H1 (cell line): ENCODE measurements at regions not wholly inside any gene's neighbourhood (a gene's known extent, or its start where the extent isn't known, plus 50 kb on each side); places are given as distances from the start of the nearest gene placed in this dataset.

ENCODE experiments used
- CTCF ChIA-PET: fragments of 300-600 bp; sonication (Branson Sonifier 250); formaldehyde crosslinking; loops from one replicate; lab custom pipeline; 2021; ENCODE audit not compliant: partially characterized antibody; lab: Charles Lee
- POLR2A ChIA-PET: fragments of 300-600 bp; sonication (Branson Sonifier 250); formaldehyde crosslinking; loops from one replicate; lab custom pipeline; 2021; ENCODE audit warnings: inconsistent platforms; ENCODE audit not compliant: partially characterized antibody; lab: Charles Lee
- DNase-seq, 2 experiments: peaks; one replicate each; pipeline versions ENCODE4 v3.0.0 to v3.0.0-alpha.2; 2010 to 2022; ENCODE audit warnings: low spot score in 2 of 2, low read depth in 1 of 2, mixed read lengths in 1 of 2
- FAIRE-seq: peaks from 2 replicates; lab custom pipeline; 2011; peaks lifted over from hg19 to GRCh38; lab: Jason Lieb, UNC
- H2AFZ ChIP-seq: 2 replicates; pipeline ENCODE4 v1.8.1; 2012; ENCODE audit warnings: low read length, inconsistent platforms
- H2AK5ac ChIP-seq: 2 replicates; pipeline ENCODE4 v1.6.1; 2013; ENCODE audit warnings: low read depth, low read length
- H2BK120ac ChIP-seq: replicated peaks from 2 replicates; pipeline ENCODE3; 2013; ENCODE audit warnings: low read depth, low read length, inconsistent platforms
- H2BK12ac ChIP-seq: 2 replicates; pipeline ENCODE4 v1.6.1; 2013; ENCODE audit warnings: low read depth, low read length
- H2BK15ac ChIP-seq: 2 replicates; pipeline ENCODE4 v1.6.1; 2013; ENCODE audit warnings: low read length
- H2BK20ac ChIP-seq: 2 replicates; pipeline ENCODE4 v1.6.1; 2013; ENCODE audit warnings: low read length
- H2BK5ac ChIP-seq: 2 replicates; pipeline ENCODE4 v1.6.1; 2013; ENCODE audit warnings: low read depth, low read length
- H3K14ac ChIP-seq: 2 replicates; pipeline ENCODE4 v1.6.1; 2013; ENCODE audit warnings: inconsistent platforms; ENCODE audit not compliant: insufficient read length
- H3K18ac ChIP-seq: 2 replicates; pipeline ENCODE4 v1.6.1; 2013; ENCODE audit warnings: low read length; ENCODE audit errors: extremely low read depth
- H3K23ac ChIP-seq: 2 replicates; pipeline ENCODE4 v1.6.1; 2013; ENCODE audit warnings: inconsistent platforms; ENCODE audit not compliant: insufficient read length
- H3K23me2 ChIP-seq: 2 replicates; pipeline ENCODE4 v1.6.1; 2013; ENCODE audit warnings: low read depth, low read length
- H3K27ac ChIP-seq: 2 replicates; pipeline ENCODE4 v1.6.1; 2011; ENCODE audit warnings: low read depth, low read length, inconsistent platforms
- H3K27me3 ChIP-seq, 4 experiments: replicated peaks in 1 of 4; 1 replicate in 1 of 4; 2 replicates in 3 of 4; pipeline versions ENCODE4 v1.6.1 to v1.8.1; 2011 to 2013; ENCODE audit warnings: low read length in 3 of 4, mild to moderate bottlenecking in 3 of 4, inconsistent platforms in 2 of 4, mixed read lengths in 2 of 4, moderate library complexity in 1 of 4; ENCODE audit not compliant: control insufficient read depth in 3 of 4, insufficient read depth in 3 of 4; ENCODE audit errors: extremely low read depth in 1 of 4
- H3K36me3 ChIP-seq, 4 experiments: 2 replicates each; pipeline versions ENCODE4 v1.6.1 to v1.8.1; 2011 to 2013; ENCODE audit warnings: mild to moderate bottlenecking in 4 of 4, low read length in 3 of 4, moderate library complexity in 2 of 4, control low read depth in 1 of 4, inconsistent platforms in 1 of 4; ENCODE audit not compliant: insufficient read depth in 4 of 4, control insufficient read depth in 2 of 4
- H3K4ac ChIP-seq: replicated peaks from 2 replicates; pipeline ENCODE3; 2013; ENCODE audit warnings: low read length, low read depth, mixed read lengths, inconsistent platforms; ENCODE audit not compliant: insufficient read length
- H3K4me1 ChIP-seq, 4 experiments: replicated peaks in 1 of 4; 1 replicate in 1 of 4; 2 replicates in 3 of 4; pipeline versions ENCODE4 v1.6.1 to v1.8.1; 2011 to 2013; ENCODE audit warnings: low read length in 3 of 4, inconsistent platforms in 2 of 4, mixed read lengths in 1 of 4; ENCODE audit not compliant: insufficient read depth in 4 of 4, control insufficient read depth in 3 of 4
- H3K4me2 ChIP-seq, 2 experiments: 2 replicates each; pipeline versions ENCODE4 v1.6.1 to v1.8.1; 2011 to 2013; ENCODE audit warnings: low read depth in 2 of 2, low read length in 2 of 2, control low read depth in 1 of 2, inconsistent platforms in 1 of 2, mild to moderate bottlenecking in 1 of 2; ENCODE audit not compliant: insufficient read depth in 1 of 2
- H3K4me3 ChIP-seq, 4 experiments: fragments of 200-600, 300-600 bp in 1 of 4; sonication (generic), shearing (Covaris generic), sonication (Bioruptor Twin) in 1 of 4; 2 replicates each; pipeline versions ENCODE4 v1.5.1 to v1.8.1; 2011 to 2016; ENCODE audit warnings: low read length in 4 of 4, low read depth in 3 of 4, control low read depth in 2 of 4, inconsistent platforms in 2 of 4, mild to moderate bottlenecking in 2 of 4, mixed read lengths in 1 of 4, moderate library complexity in 1 of 4; ENCODE audit not compliant: insufficient read depth in 2 of 4; ENCODE audit errors: extremely low read depth in 1 of 4
- H3K56ac ChIP-seq: replicated peaks from 2 replicates; pipeline ENCODE3; 2013; ENCODE audit warnings: low read depth, mild to moderate bottlenecking, mixed read lengths, low read length, inconsistent platforms; ENCODE audit not compliant: insufficient read length
- H3K79me1 ChIP-seq: 2 replicates; pipeline ENCODE4 v1.6.1; 2013; ENCODE audit warnings: low read depth, low read length, control low read depth
- H3K79me2 ChIP-seq, 2 experiments: 2 replicates each; pipeline versions ENCODE4 v1.6.1 to v1.8.1; 2012 to 2013; ENCODE audit warnings: low read length in 2 of 2, mild to moderate bottlenecking in 2 of 2, inconsistent platforms in 1 of 2; ENCODE audit not compliant: insufficient read depth in 2 of 2, control insufficient read depth in 1 of 2
- H3K9ac ChIP-seq, 4 experiments: replicated peaks in 1 of 4; 1 replicate in 1 of 4; 2 replicates in 3 of 4; pipeline versions ENCODE4 v1.6.1 to v1.8.1; 2011 to 2013; ENCODE audit warnings: low read depth in 3 of 4, low read length in 3 of 4, control low read depth in 2 of 4, mild to moderate bottlenecking in 2 of 4, moderate library complexity in 2 of 4, inconsistent platforms in 1 of 4; ENCODE audit errors: extremely low read depth in 1 of 4
- H3K9me3 ChIP-seq, 2 experiments: 2 replicates each; pipeline versions ENCODE4 v1.6.1 to v1.8.1; 2012 to 2013; ENCODE audit warnings: mild to moderate bottlenecking in 2 of 2, moderate library complexity in 2 of 2, control low read depth in 1 of 2, inconsistent platforms in 1 of 2, low read depth in 1 of 2, low read length in 1 of 2, mixed read lengths in 1 of 2; ENCODE audit not compliant: insufficient read depth in 2 of 2
- H4K20me1 ChIP-seq, 2 experiments: replicated peaks in 1 of 2; 2 replicates each; pipeline versions ENCODE3 to v1.8.1; 2011 to 2013; ENCODE audit warnings: inconsistent platforms in 2 of 2, low read length in 2 of 2, mild to moderate bottlenecking in 1 of 2; ENCODE audit not compliant: insufficient read depth in 2 of 2, control insufficient read depth in 1 of 2
- H4K5ac ChIP-seq: 2 replicates; pipeline ENCODE4 v1.6.1; 2013; ENCODE audit warnings: low read length, low read depth, mixed read lengths, inconsistent platforms; ENCODE audit not compliant: insufficient read length
- H4K8ac ChIP-seq: 2 replicates; pipeline ENCODE4 v1.8.0; 2013; ENCODE audit warnings: mild to moderate bottlenecking, moderate library complexity, low read length, inconsistent platforms; ENCODE audit not compliant: insufficient read depth; ENCODE audit errors: extremely low read depth
- H4K91ac ChIP-seq: replicated peaks from 2 replicates; pipeline ENCODE3; 2013; ENCODE audit warnings: low read length, mixed read lengths, inconsistent platforms; ENCODE audit not compliant: insufficient read length
- BRCA1 ChIP-seq: IDR thresholded peaks from 2 replicates; pipeline ENCODE4 v1.6.1; 2012; ENCODE audit warnings: low read depth, low read length, improper control_type of control experiment
- EGR1 ChIP-seq: IDR thresholded peaks from 2 replicates; pipeline ENCODE4 v1.6.1; 2011; ENCODE audit warnings: low read depth, low read length, borderline replicate concordance
- KDM1A ChIP-seq: fragments of 200-600, 300-600 bp; sonication (generic); IDR thresholded peaks from 2 replicates; pipeline ENCODE4 v1.7.1; 2016; ENCODE audit warnings: mild to moderate bottlenecking, low read length, borderline replicate concordance
- SP1 ChIP-seq: IDR thresholded peaks from 2 replicates; pipeline ENCODE4 v1.6.1; 2011; ENCODE audit warnings: low read depth, low read length
- SUZ12 ChIP-seq: fragments of 200-600 bp; sonication (generic); IDR thresholded peaks from 2 replicates; pipeline ENCODE4 v1.6.1; 2012; ENCODE audit warnings: mild to moderate bottlenecking, inconsistent platforms, low read length, moderate library complexity, mixed read lengths
- WGBS, 2 experiments: shearing (Covaris generic) in 1 of 2; methylation state at CpG; one replicate each; pipeline versions ENCODE4 v1.1.6 to v1.1.7; 2013 to 2015; ENCODE audit warnings: low lambda C conversion rate in 2 of 2, mixed read lengths in 2 of 2, inconsistent platforms in 1 of 2, low coverage in 1 of 2, missing lambda C conversion rate in 1 of 2; ENCODE audit not compliant: insufficient replicate concordance in 2 of 2, insufficient coverage in 1 of 2, insufficient read length in 1 of 2; ENCODE audit errors: extremely low coverage in 1 of 2, missing lambda C conversion rate in 1 of 2; 5-methylcytosine and 5-hydroxymethylcytosine counted together
- TF ChIP-seq, protein P1 (sequence below): IDR thresholded peaks from 2 replicates; pipeline ENCODE4 v1.6.1; 2011; ENCODE audit warnings: low read depth, mild to moderate bottlenecking, low read length; ENCODE audit not compliant: insufficient read depth

DNA sequence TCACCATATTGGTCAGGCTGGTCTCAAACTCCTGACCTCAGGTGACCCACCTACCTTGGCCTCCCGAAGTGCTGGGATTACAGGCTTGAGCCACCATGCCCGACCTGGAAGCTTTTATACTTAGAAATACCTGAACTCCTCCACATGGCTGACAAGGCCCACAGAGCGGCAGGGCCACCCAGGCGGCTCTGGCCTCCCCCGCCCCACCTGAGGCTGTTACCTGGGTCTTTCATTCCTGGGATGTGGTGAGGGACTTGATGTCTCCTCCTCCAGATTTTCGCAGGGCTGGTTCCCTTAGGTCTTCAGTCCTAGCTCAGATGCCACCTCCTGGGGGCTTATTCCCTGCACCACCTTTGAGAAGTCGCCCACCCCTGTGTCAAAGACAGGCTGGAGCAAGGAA lies 152.1 kb downstream of the LY86 start:
- no peak overlapping the region for H4K91ac ChIP-seq
- no peak overlapping the region for H2BK12ac ChIP-seq
- H2AFZ ChIP-seq = no peak overlapping the region
- WGBS, 2 experiments = 81% methylated on average over 7 of the region's 7 CpGs; no CpG with 5 or more reads in 1 of the 2 experiments
- no peaks in the 10 kb centered on the region for H3K36me3 ChIP-seq
- H3K79me1 ChIP-seq = no peaks in the 10 kb centered on the region
- FAIRE-seq = no peak
- H3K4me2 ChIP-seq = no peak overlapping the region; a peak in 1 of 4 replicates
- H3K23me2 ChIP-seq = no peaks in the 10 kb centered on the region; the same call in 1 of the 2 replicates
- no peak overlapping the region for H2BK20ac ChIP-seq
- H3K9me3 ChIP-seq = no peaks in the 10 kb centered on the region; a peak in 1 of 4 replicates
- peaks cover 5 to 17% (median 12%) of the 10 kb centered on the region in 4 experiments; a peak in 5 of 7 replicates for H3K4me1 ChIP-seq
- no peak overlapping the region for H3K4ac ChIP-seq
- H2BK5ac ChIP-seq = no peak overlapping the region
- H2AK5ac ChIP-seq = no peak overlapping the region
- H2BK15ac ChIP-seq = no peak overlapping the region
- H3K56ac ChIP-seq = no peak overlapping the region
- TF ChIP-seq KDM1A (no peak), SP1 (no peak), BRCA1 (no peak), EGR1 (no peak), SUZ12 (no peak)
- TF ChIP-seq, protein P1, sequence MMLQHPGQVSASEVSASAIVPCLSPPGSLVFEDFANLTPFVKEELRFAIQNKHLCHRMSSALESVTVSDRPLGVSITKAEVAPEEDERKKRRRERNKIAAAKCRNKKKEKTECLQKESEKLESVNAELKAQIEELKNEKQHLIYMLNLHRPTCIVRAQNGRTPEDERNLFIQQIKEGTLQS = no peak
- H4K5ac ChIP-seq = no peak overlapping the region
- DNase-seq = no peak
- H3K23ac ChIP-seq = no peak overlapping the region
- no peak overlapping the region for H3K18ac ChIP-seq
- H3K27me3 ChIP-seq = no peaks in the 10 kb centered on the region; a peak in 2 of 7 replicates
- POLR2A ChIA-PET = interaction anchor here (0.8 to 1.1 kb wide), 2 partner anchors 11 to 12 kb away, joined by 3 read pairs; no protein-coding TSS in a partner anchor
- H3K9ac ChIP-seq = no peak overlapping the region
- no peaks in the 10 kb centered on the region for H4K20me1 ChIP-seq
- H3K27ac ChIP-seq = no peak overlapping the region
- H3K14ac ChIP-seq = no peak overlapping the region
- CTCF ChIA-PET = interaction anchor here (0.6 to 3.3 kb wide), 10 partner anchors 10 to 528 kb away, joined by 3 to 15 read pairs (median 4); no protein-coding TSS in a partner anchor
- no peak overlapping the region for H4K8ac ChIP-seq
- H2BK120ac ChIP-seq = no peak overlapping the region
- H3K79me2 ChIP-seq = no peaks in the 10 kb centered on the region
- no peak overlapping the region for H3K4me3 ChIP-seq
